ENCODE measurements at regions not wholly inside any gene's neighbourhood (a gene's known extent, or its start where the extent isn't known, plus 50 kb on each side); places are given as distances from the start of the nearest gene placed in this dataset.

- Histone ChIP-seq H3K9ac (ENCODE audit: low read depth in 1 of 2, low read length in 2 of 2) (no peak overlapping the region), H3K4me1 (ENCODE audit: control insufficient read depth in 4 of 4, insufficient read depth in 4 of 4, low read length in 3 of 4) (no peaks in the 10 kb centered on the region), H3K9me3 (ENCODE audit: control insufficient read depth in 4 of 4, low read length in 3 of 4) (no peaks in the 10 kb centered on the region), H3K36me3 (ENCODE audit: control insufficient read depth in 4 of 4, insufficient read depth in 3 of 4, low read depth in 1 of 4, low read length in 3 of 4) (no peaks in the 10 kb centered on the region), H3K27ac (ENCODE audit: low read depth in 1 of 2, low read length in 2 of 2) (no peak overlapping the region), H3K4me3 (ENCODE audit: low read depth in 1 of 3, low read length in 3 of 3) (no peak overlapping the region), H3K27me3 (ENCODE audit: control insufficient read depth in 4 of 4, insufficient read depth in 4 of 4, low read length in 3 of 4) (no peaks in the 10 kb centered on the region)
- TF ChIP-seq REST (IDR thresholded peaks at IDR 0.05) (no peak), YY1 (IDR thresholded peaks at IDR 0.05) (no peak), HNF4A (conservative IDR thresholded peaks at IDR 0.05) (no peak), JUND (IDR thresholded peaks at IDR 0.05) (no peak), TAF1 (conservative IDR thresholded peaks at IDR 0.05) (no peak), SP1 (IDR thresholded peaks at IDR 0.05) (no peak), HNF4G (IDR thresholded peaks at IDR 0.05) (no peak), GABPA (IDR thresholded peaks at IDR 0.05 in 1 of 2, conservative IDR thresholded peaks at IDR 0.05 in 1 of 2) (no peak), CTCF (IDR thresholded peaks at IDR 0.05; ENCODE audit: low read depth, low read length, missing input control) (no peak), RAD21 (IDR thresholded peaks at IDR 0.05) (no peak), RXRA (IDR thresholded peaks at IDR 0.05) (no peak), EGR1 (IDR thresholded peaks at IDR 0.05; ENCODE audit: low read depth in 2 of 2) (no peak), FOXA1 (IDR thresholded peaks at IDR 0.05) (no peak), NR2F2 (IDR thresholded peaks at IDR 0.05) (no peak)
- TF ChIP-seq, protein P1, sequence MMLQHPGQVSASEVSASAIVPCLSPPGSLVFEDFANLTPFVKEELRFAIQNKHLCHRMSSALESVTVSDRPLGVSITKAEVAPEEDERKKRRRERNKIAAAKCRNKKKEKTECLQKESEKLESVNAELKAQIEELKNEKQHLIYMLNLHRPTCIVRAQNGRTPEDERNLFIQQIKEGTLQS (IDR thresholded peaks at IDR 0.05) = no peak
- no peak for DNase-seq (ENCODE audit: low spot score)
- 43% methylated on average over 2 of the region's 2 CpGs for WGBS
Observed at GRCh38 chr5:82798676-82799075, 278.5 kb downstream of the TMEM167A start.

- H3K36me3 ChIP-seq (ENCODE audit: control insufficient read depth in 4 of 4, insufficient read depth in 3 of 4, low read depth in 1 of 4, low read length in 3 of 4) = no peaks in the 10 kb centered on the region
- TF ChIP-seq FOXA2 (IDR thresholded peaks at IDR 0.05) = no peak
- TF ChIP-seq CTCF (IDR thresholded peaks at IDR 0.05; ENCODE audit: low read depth, low read length, missing input control) = no peak
- TF ChIP-seq, protein P1 (IDR thresholded peaks at IDR 0.05) = no peak
- TF ChIP-seq HNF4A (conservative IDR thresholded peaks at IDR 0.05) = no peak
- no peak for TF ChIP-seq MAX (IDR thresholded peaks at IDR 0.05)
- no peak for TF ChIP-seq REST (IDR thresholded peaks at IDR 0.05)
- no peak for TF ChIP-seq RXRA (IDR thresholded peaks at IDR 0.05)
- TF ChIP-seq YY1 (IDR thresholded peaks at IDR 0.05) = no peak
- TF ChIP-seq JUND (IDR thresholded peaks at IDR 0.05) = no peak
- TF ChIP-seq FOXA1 (IDR thresholded peaks at IDR 0.05) = no peak
- no peak for TF ChIP-seq RAD21 (IDR thresholded peaks at IDR 0.05)
- TF ChIP-seq TAF1 (conservative IDR thresholded peaks at IDR 0.05) = no peak
- no peak for TF ChIP-seq GABPA (IDR thresholded peaks at IDR 0.05 in 1 of 2, conservative IDR thresholded peaks at IDR 0.05 in 1 of 2)
- TF ChIP-seq HNF4G (IDR thresholded peaks at IDR 0.05) = no peak
Observed at GRCh38 chr5:82796643-82797416, 280.4 kb downstream of the TMEM167A start.

More at GRCh38 chr5:82796643-82797416, 280.4 kb downstream of the TMEM167A start:
- no peak overlapping the region for H3K4me3 ChIP-seq (ENCODE audit: low read depth in 1 of 3, low read length in 3 of 3)
- no peaks in the 10 kb centered on the region for H3K27me3 ChIP-seq (ENCODE audit: control insufficient read depth in 4 of 4, insufficient read depth in 4 of 4, low read length in 3 of 4)
- WGBS = 52% methylated on average over 5 of the region's 5 CpGs
- no peak for DNase-seq (ENCODE audit: low spot score)
- no peaks in the 10 kb centered on the region for H3K9me3 ChIP-seq (ENCODE audit: control insufficient read depth in 4 of 4, low read length in 3 of 4)
- no peak overlapping the region for H3K9ac ChIP-seq (ENCODE audit: low read depth in 1 of 2, low read length in 2 of 2)
- H3K27ac ChIP-seq (ENCODE audit: low read depth in 1 of 2, low read length in 2 of 2) = no peak overlapping the region
- no peaks in the 10 kb centered on the region for H3K4me1 ChIP-seq (ENCODE audit: control insufficient read depth in 4 of 4, insufficient read depth in 4 of 4, low read length in 3 of 4)
